Natural killer cell treated with Interleukin-12 subunit alpha and Interleukin-12 subunit beta and Interleukin-15 and Interleukin-18, amount 100 ng/mL, for 72 hours (primary cell): ENCODE measurements at regions not wholly inside any gene's neighbourhood (a gene's known extent, or its start where the extent isn't known, plus 50 kb on each side); places are given as distances from the start of the nearest gene placed in this dataset.

Experiments
- ATAC-seq, 2 donors: fragments of 150-1000 bp; cut with Tn5 transposase in 1 of 2; sonication (Bioruptor Pico), chemical (Tn5 transposase) in 1 of 2; 2 replicates each; pipeline ENCODE4 v1.10.0; 2021
- DNase-seq: peaks from one replicate; pipeline ENCODE4 v3.0.0; 2022; ENCODE audit warnings: low spot score
- H3K27ac Mint-ChIP-seq, 2 donors: 1 replicate in 1 of 2; 2 replicates in 1 of 2; pipeline ENCODE4 v1.8.0; 2022; ENCODE audit warnings: mixed read lengths in 2 of 2, mild to moderate bottlenecking in 1 of 2, moderate library complexity in 1 of 2
- H3K27me3 Mint-ChIP-seq, 2 donors: 1 replicate in 1 of 2; 2 replicates in 1 of 2; pipeline ENCODE4 v1.8.0; 2022; ENCODE audit warnings: mixed read lengths in 2 of 2
- H3K36me3 Mint-ChIP-seq: one replicate; pipeline ENCODE4 v1.8.0; 2022; ENCODE audit warnings: mixed read lengths
- H3K4me1 Mint-ChIP-seq, 2 donors: 1 replicate in 1 of 2; 2 replicates in 1 of 2; pipeline ENCODE4 v1.8.0; 2022; ENCODE audit warnings: low read depth in 2 of 2, mixed read lengths in 2 of 2, mild to moderate bottlenecking in 1 of 2
- H3K4me3 Mint-ChIP-seq: one replicate; pipeline ENCODE4 v1.8.0; 2022; ENCODE audit warnings: mixed read lengths
- H3K9me3 Mint-ChIP-seq: 2 replicates; pipeline ENCODE4 v1.8.0; 2022; ENCODE audit warnings: mixed read lengths

DNA sequence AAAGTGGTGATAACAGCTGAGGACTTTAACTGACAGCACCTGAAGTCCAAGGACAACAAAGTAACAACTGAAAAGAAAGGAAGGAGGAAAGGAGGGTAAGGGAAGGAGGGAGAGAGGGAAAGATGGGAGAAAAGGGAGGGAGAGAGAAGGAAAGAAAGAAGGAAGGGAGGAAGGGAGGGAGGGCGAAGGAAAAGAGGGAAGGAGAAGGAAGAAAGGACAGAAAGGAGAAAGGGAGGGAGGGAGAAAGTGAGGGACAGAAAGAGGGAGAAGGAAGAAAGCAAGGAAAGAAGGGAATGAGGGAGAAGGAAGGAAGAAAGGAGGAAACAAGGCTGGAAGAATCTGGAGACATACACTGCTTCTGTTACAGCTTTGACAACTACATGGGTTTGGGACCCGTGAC is 494.4 kb downstream of the FUT8 start:
- Mint-ChIP-seq H3K4me1 (peaks cover 10 to 13% of the 10 kb centered on the region in 2 donors), H3K36me3 (no peaks in the 10 kb centered on the region), H3K9me3 (no peaks in the 10 kb centered on the region), H3K27me3 (no peaks in the 10 kb centered on the region), H3K4me3 (no peak overlapping the region), H3K27ac (no peak overlapping the region)
- ATAC-seq (no peak), DNase-seq (no peak)

DNA sequence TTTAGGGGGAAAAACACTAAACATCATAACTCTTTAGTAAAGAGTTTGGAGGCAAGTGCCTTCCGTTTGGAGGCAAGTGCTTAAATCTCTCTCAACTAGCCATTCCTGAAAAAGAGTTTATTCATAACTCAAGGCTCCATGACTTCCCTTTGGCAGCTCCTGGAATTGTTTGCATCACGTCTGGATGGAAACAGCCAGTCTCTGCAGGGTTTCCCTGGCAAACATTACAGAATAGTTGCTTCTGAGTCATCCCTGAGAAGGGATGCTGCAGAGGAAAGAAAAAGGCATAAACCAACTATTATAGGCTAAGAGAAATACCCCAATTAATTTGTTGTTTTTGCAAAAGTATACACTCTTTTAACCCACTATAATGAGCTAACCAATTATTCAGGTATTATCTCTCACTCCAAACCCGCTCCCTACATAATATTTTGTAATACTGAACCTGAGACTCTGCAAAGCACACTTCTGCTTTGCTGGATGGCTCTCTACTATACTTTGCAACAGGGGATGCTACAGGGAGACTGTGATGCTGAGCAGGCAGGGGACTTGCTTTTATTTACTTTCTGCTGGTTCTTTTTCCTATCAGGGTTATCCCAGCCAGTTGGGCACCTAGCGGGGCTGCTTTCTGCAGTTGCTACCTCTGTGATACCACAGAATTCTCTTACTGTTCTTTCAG is 497.7 kb downstream of the FUT8 start:
- DNase-seq (no peak), ATAC-seq (no peak)
- Mint-ChIP-seq H3K27ac (no peak overlapping the region), H3K4me1 (peaks cover 16 to 17% of the 10 kb centered on the region in 2 donors), H3K36me3 (peaks cover 3% of the 10 kb centered on the region), H3K27me3 (no peaks in the 10 kb centered on the region), H3K9me3 (no peaks in the 10 kb centered on the region), H3K4me3 (no peak overlapping the region)

DNA sequence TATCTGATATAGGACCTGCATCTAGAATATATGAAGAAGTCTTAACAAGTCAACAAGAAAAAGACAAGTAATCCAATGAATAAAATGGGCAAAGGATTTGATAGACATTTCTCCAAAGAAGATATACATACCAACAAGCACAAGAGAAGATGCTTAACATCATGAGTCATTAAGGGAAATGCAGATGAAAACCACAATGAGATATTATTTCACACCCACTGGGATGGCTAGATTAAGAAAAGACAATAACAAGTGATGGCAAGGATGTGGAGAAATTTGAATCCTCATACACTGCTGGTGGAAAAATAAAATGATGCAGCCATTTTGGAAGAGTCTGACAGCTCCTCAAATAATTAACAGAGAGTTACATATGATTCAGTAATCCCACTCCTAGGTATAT is 502.6 kb downstream of the FUT8 start:
- Mint-ChIP-seq H3K9me3 (no peaks in the 10 kb centered on the region), H3K4me3 (peak overlapping the region; percentile 8), H3K36me3 (peaks cover 5% of the 10 kb centered on the region), H3K4me1 (peaks cover 19 to 36% of the 10 kb centered on the region in 2 donors), H3K27ac (peak overlapping the region in 1 of 2 donors; percentile 45), H3K27me3 (no peaks in the 10 kb centered on the region)
- DNase-seq, result no peak
- peak in 1 of 2 donors; percentile 71 for ATAC-seq

DNA sequence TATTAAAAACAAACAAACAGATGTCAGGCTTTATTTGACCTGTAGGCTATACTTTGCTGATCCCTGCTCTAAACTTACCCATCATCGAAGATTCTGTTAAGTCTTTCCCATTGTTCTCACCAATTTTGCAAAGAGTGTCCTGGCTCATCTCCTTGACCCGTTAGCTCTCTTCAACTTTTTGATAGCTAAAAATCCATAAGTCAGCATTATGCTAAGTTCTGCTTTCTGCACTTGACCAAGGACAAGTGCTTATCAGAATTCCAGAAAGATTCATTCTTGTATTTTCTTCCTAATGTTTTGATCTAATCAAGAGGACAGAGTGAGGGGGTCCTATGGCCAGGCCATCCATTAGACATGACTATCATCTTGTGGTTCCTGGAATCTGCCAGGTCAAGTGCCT is 503.5 kb downstream of the FUT8 start:
- H3K4me1 Mint-ChIP-seq, result peaks cover 19 to 34% of the 10 kb centered on the region in 2 donors
- H3K4me3 Mint-ChIP-seq, result no peak overlapping the region
- H3K9me3 Mint-ChIP-seq, result no peaks in the 10 kb centered on the region
- H3K27me3 Mint-ChIP-seq, result no peaks in the 10 kb centered on the region
- H3K36me3 Mint-ChIP-seq, result peaks cover 5% of the 10 kb centered on the region
- ATAC-seq (no peak), DNase-seq (no peak)
- no peak overlapping the region for H3K27ac Mint-ChIP-seq

DNA sequence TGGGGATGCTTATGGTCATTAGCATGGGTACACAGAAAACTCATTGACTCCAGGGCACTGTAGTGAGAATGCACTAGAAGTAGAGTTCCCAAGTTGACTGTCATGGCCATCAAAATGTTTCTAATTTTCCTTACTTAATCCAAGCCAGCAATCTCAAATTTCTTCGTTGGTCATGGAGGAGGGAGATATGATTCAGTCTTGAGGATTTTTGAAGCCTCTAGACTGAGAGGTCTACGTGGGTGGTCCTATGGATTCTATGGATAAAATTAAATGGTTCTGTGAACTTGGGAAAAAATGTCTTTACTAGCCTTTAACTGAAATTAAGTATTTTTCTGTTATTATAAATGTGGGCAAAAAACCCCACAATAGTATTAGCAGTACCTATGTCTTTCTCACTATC is 508.5 kb downstream of the FUT8 start:
- Mint-ChIP-seq H3K4me1 (peaks cover 18 to 32% of the 10 kb centered on the region in 2 donors), H3K27ac (no peak overlapping the region), H3K9me3 (no peaks in the 10 kb centered on the region), H3K27me3 (no peaks in the 10 kb centered on the region), H3K36me3 (no peaks in the 10 kb centered on the region), H3K4me3 (no peak overlapping the region)
- ATAC-seq (no peak), DNase-seq (no peak)

DNA sequence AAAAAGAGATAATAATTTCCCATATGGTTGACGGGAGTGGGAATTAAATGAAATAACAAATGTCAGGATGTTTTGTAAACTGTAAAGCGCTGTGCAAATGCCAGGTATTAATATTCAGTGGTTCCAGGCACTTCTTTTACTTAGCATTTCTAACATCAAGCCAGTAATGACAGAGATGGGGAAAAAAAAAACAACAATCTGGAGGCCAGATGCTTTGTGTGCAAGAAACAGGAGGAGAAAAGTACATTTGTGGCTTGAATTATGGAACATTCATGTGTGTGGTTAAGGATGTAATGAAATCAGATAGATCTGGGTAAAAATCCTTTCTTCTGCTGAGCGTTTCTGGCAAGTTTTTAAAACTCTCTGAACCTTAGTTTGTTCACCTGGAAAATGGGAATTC is 509.6 kb downstream of the FUT8 start:
- DNase-seq, result no peak
- Mint-ChIP-seq H3K4me1 (peaks cover 22 to 34% of the 10 kb centered on the region in 2 donors), H3K4me3 (no peak overlapping the region), H3K27ac (peak overlapping the region in 1 of 2 donors; percentile 33), H3K9me3 (peaks cover 2% of the 10 kb centered on the region), H3K36me3 (peaks cover 5% of the 10 kb centered on the region), H3K27me3 (no peaks in the 10 kb centered on the region)
- no peak for ATAC-seq

DNA sequence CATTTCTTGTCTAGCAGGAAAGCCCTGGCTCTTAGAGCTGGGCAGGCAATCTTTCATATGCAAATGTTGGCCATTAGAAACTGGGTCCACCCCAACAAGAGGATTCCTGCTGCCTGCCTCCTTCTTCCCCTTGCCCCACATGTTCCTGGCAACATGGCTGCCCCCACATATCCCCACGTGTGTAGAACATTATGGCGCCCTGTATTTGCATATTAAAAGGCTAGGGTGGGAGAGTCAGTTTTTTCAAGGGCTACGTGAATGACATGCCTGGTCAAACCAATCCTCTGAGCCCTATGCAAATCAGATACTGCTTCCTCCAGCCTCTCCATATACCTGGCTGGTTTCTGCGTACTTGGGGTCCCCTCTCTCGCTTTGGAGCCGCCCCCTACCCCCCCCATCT is 514.0 kb downstream of the FUT8 start:
- Mint-ChIP-seq H3K36me3 (peaks cover 5% of the 10 kb centered on the region), H3K9me3 (peaks cover 2% of the 10 kb centered on the region), H3K4me3 (peak overlapping the region; percentile 69), H3K27ac (peak overlapping the region; percentile 76 to 80), H3K27me3 (no peaks in the 10 kb centered on the region), H3K4me1 (peaks cover 50 to 58% of the 10 kb centered on the region in 2 donors)
- ATAC-seq, result no peak
- DNase-seq, result no peak

DNA sequence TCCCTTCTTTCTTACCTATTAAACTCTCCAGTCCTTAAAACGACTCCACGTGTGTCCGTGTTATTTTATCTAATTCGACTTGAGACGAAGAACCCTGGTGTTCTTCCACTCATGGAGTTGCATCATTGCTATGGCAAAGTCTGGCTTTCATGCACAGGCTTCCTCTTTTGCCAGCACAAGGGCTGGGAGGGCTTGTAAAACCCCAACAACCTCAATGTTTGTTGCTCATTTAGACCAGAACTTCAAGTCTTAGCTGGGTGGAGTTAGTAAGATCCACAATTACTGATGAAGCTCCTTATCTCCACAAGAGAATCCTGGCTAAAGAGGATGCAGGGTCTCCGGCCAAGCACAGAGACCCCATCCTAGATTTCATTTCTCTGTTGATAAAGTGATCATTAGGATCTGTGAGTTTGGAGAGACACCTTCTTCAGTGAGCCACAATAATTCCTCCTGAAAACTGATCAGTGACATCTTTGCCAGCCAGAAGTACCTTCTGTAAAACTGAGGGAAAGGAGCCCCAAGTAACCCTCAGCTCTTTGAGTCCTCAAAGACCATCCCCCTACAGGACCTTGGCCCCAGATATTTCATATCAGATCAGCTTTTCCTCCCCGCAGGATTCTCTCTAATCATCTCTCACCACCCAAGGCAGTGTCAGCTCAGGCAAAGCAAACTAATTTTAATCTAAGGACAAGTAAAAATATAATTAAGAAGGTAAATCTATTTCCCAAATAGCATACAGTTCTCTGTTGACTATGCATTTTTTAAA is 514.6 kb downstream of the FUT8 start:
- Mint-ChIP-seq H3K27ac (peak overlapping the region; percentile 76 to 80), H3K36me3 (peaks cover 5% of the 10 kb centered on the region), H3K4me3 (peak overlapping the region; percentile 69), H3K9me3 (peaks cover 2% of the 10 kb centered on the region), H3K27me3 (no peaks in the 10 kb centered on the region), H3K4me1 (peaks cover 50 to 58% of the 10 kb centered on the region in 2 donors)
- DNase-seq (no peak), ATAC-seq (no peak)

DNA sequence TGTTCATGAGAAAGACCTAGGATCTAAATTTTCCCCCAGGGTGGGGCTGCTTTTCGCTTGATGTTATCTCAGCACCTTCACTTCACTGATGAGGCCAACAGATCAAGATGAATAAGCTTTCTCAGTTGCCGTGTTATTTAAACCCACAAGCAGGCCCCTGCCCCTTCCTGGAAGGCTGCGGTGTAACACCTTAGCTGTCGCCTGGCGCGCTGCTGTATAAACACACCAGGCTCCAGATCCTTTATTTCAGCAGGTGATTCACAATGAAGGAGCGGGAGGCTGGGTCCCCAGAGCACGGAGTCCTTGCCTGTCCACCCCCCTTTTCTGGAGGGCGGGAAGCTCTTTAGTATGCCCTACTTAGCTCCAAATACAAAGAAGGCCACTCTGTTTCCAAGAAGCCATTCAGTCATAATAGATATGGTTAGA is 515.4 kb downstream of the FUT8 start:
- ATAC-seq, result peak; percentile 95 to 96
- Mint-ChIP-seq H3K27ac (peak overlapping the region; percentile 76 to 80), H3K4me1 (peaks cover 50 to 58% of the 10 kb centered on the region in 2 donors), H3K27me3 (no peaks in the 10 kb centered on the region), H3K36me3 (peaks cover 5% of the 10 kb centered on the region), H3K9me3 (peaks cover 2% of the 10 kb centered on the region), H3K4me3 (peak overlapping the region; percentile 69)
- peak; percentile 85 for DNase-seq

DNA sequence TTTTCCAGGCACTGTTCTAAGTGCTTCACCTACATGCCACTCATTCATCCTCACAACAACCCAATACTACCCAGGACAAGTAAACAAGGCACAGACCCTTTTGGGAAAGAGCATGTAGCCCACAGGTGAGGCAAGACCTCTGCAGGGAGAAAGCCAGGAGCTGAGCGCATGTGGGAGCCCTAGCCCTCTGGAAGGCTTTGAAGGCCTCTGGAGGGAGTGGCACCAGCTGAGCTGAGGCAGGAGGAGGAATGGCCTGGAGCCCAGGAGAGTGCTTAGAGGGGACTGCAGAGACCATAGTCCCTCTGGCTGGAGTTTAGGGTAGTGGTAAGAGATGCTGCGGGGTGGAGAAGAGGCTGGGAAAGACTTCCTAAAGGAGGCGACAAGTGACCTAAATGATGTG is 516.5 kb downstream of the FUT8 start:
- Mint-ChIP-seq H3K9me3 (peaks cover 2% of the 10 kb centered on the region), H3K36me3 (peaks cover 5% of the 10 kb centered on the region), H3K4me3 (peak overlapping the region; percentile 69), H3K27me3 (no peaks in the 10 kb centered on the region), H3K27ac (peak overlapping the region; percentile 76 to 80), H3K4me1 (peaks cover 46 to 52% of the 10 kb centered on the region in 2 donors)
- ATAC-seq (no peak), DNase-seq (no peak)

DNA sequence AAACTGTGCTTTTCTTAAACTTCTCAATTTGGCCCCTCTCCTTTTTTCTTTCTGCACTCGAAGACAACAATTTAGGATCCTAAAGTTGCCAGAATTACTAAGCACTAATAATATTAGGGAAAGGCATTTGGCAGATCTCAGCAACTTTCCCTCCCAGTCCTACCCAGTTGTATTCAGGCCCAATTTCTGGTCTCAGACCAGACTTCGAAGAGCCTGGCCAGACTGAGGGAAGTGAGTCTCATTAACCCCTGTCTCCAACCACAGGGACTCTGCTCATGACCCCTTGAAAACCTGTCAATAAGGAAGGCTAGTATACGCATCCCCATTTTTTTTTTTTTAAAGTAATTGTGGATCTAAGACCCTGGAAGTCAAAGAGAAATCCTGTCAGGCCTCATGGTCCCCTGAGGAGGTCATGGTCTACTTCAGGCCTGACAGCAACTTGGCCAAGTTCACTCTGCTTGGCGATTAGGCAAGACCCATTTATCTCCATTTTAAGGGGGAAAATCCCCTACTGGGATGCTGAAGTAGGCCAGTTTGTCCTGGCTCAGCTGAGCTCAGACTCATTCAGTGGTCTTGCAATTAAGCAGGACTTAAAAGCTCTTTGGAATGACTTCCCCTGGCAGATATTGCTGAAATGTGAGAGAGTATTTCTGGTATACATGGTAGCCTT is 521.0 kb downstream of the FUT8 start:
- peaks cover 4% of the 10 kb centered on the region for H3K9me3 Mint-ChIP-seq
- H3K36me3 Mint-ChIP-seq, result peaks cover 18% of the 10 kb centered on the region
- DNase-seq, result no peak
- no peak overlapping the region for H3K4me3 Mint-ChIP-seq
- ATAC-seq, result no peak
- no peak overlapping the region for H3K27ac Mint-ChIP-seq
- H3K27me3 Mint-ChIP-seq, result no peaks in the 10 kb centered on the region
- peaks cover 39 to 44% of the 10 kb centered on the region in 2 donors for H3K4me1 Mint-ChIP-seq

DNA sequence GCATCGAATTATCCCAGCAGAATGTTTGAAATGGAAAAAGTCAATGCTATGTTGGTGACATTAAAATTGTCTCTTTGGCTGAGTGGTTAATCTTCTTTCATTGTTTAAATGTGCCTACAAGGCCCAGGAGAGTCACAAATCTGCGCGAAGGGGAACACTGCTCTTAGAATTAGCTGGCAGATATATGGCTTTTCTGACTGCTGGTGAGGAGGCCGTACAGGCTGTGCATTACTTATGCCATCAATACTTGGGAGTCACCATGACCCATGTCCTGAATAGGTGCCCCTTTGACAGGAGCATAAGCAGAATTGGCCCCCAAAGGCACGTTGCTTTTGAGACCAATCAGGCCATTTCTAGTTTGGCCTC is 521.5 kb downstream of the FUT8 start:
- Mint-ChIP-seq H3K36me3 (peaks cover 18% of the 10 kb centered on the region), H3K27me3 (no peaks in the 10 kb centered on the region)

DNA sequence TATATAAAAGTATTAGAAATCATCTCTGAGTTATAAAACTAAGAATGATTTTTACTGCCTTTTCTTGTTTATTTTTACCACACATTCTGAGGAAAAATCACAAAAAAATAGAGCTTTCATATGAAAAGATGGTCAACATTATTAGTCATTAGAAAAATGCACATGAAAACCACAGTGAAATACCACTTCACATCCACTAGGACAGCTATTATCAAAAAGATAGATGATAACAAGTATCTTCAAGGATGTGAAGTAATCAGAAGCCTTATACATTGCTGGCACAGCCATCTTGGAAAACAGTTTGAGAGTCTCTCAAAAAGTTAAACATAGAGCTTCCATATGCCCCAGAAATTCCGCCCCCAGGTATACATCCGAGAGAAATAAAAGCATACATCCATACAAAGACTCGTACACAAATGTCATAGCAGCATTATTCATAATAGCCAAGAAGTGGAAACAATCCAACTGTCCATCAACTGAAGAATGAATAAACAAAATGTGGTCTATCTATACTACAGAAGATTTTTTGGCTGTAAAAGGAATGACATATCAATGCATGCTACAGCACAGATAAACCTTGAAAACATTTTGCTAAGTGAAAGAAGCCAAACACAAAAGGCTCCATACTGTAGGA is 523.9 kb downstream of the FUT8 start:
- peak overlapping the region; percentile 77 to 92 for H3K27ac Mint-ChIP-seq
- peaks cover 4% of the 10 kb centered on the region for H3K9me3 Mint-ChIP-seq
- no peaks in the 10 kb centered on the region for H3K27me3 Mint-ChIP-seq
- peaks cover 18% of the 10 kb centered on the region for H3K36me3 Mint-ChIP-seq
- no peak for DNase-seq
- peak overlapping the region; percentile 79 for H3K4me3 Mint-ChIP-seq
- no peak for ATAC-seq
- H3K4me1 Mint-ChIP-seq, result peaks cover 36% of the 10 kb centered on the region in 2 donors

More for the DNA sequence above, 521.5 kb downstream of the FUT8 start:
- Mint-ChIP-seq H3K27ac (peak overlapping the region in 1 of 2 donors; percentile 16), H3K4me3 (no peak overlapping the region), H3K9me3 (peaks cover 4% of the 10 kb centered on the region), H3K4me1 (peaks cover 37 to 41% of the 10 kb centered on the region in 2 donors)
- ATAC-seq (no peak), DNase-seq (no peak)
